ENCODE measurements at regions not wholly inside any gene's neighbourhood (a gene's known extent, or its start where the extent isn't known, plus 50 kb on each side); places are given as distances from the start of the nearest gene placed in this dataset.

- no peak for DNase-seq
- no peaks in the 10 kb centered on the region for H3K36me3 ChIP-seq
- H3K4me3 ChIP-seq, result no peak overlapping the region
- TF ChIP-seq CTCF (IDR thresholded peaks at IDR 0.05) (no peak), POLR2A (IDR thresholded peaks at IDR 0.05) (no peak)
- H3K27ac ChIP-seq, result no peak overlapping the region
- intact Hi-C loops (cut with DNase I; ENCODE audit: low total_unique reads), result no loop called here
- no peaks in the 10 kb centered on the region for H3K4me1 ChIP-seq
- H3K9me3 ChIP-seq, result no peaks in the 10 kb centered on the region
- no peaks in the 10 kb centered on the region for H3K27me3 ChIP-seq
Measured at GRCh38 chrX:8313844-8314243, 142.8 kb upstream of the VCX2 start.

GRCh38 chrX:8314881-8315280, 143.8 kb upstream of the VCX2 start:
- Histone ChIP-seq H3K36me3 (no peaks in the 10 kb centered on the region), H3K27ac (no peak overlapping the region), H3K9me3 (no peaks in the 10 kb centered on the region), H3K4me3 (no peak overlapping the region), H3K27me3 (no peaks in the 10 kb centered on the region), H3K4me1 (no peaks in the 10 kb centered on the region)
- no peak for DNase-seq
- no peak for TF ChIP-seq CTCF (IDR thresholded peaks at IDR 0.05)
- intact Hi-C loops (cut with DNase I; ENCODE audit: low total_unique reads), result no loop called here

- H3K4me1 ChIP-seq, result no peaks in the 10 kb centered on the region
- no peak for DNase-seq
- H3K27ac ChIP-seq, result no peak overlapping the region
- no peak overlapping the region for H3K4me3 ChIP-seq
- H3K36me3 ChIP-seq, result no peaks in the 10 kb centered on the region
- intact Hi-C loops (cut with DNase I; ENCODE audit: low total_unique reads), result no loop called here
- no peaks in the 10 kb centered on the region for H3K9me3 ChIP-seq
- H3K27me3 ChIP-seq, result no peaks in the 10 kb centered on the region
- TF ChIP-seq CTCF (IDR thresholded peaks at IDR 0.05), result no peak
- TF ChIP-seq POLR2A (IDR thresholded peaks at IDR 0.05), result no peak
Measured at GRCh38 chrX:8319359-8319758, 145.3 kb upstream of the VCX3B start.

- DNase-seq, result no peak
- H3K36me3 ChIP-seq, result no peaks in the 10 kb centered on the region
- no peak overlapping the region for H3K27ac ChIP-seq
- no peaks in the 10 kb centered on the region for H3K4me1 ChIP-seq
- H3K4me3 ChIP-seq, result no peak overlapping the region
- intact Hi-C loops (cut with DNase I; ENCODE audit: low total_unique reads), result no loop called here
- H3K9me3 ChIP-seq, result no peaks in the 10 kb centered on the region
- no peaks in the 10 kb centered on the region for H3K27me3 ChIP-seq
- no peak for TF ChIP-seq POLR2A (IDR thresholded peaks at IDR 0.05)
Measured at GRCh38 chrX:8323356-8323755, 141.3 kb upstream of the VCX3B start.

- TF ChIP-seq CTCF (IDR thresholded peaks at IDR 0.05) (no peak), POLR2A (IDR thresholded peaks at IDR 0.05) (no peak)
- no peak overlapping the region for H3K4me3 ChIP-seq
- H3K27me3 ChIP-seq, result no peaks in the 10 kb centered on the region
- no peaks in the 10 kb centered on the region for H3K36me3 ChIP-seq
- H3K27ac ChIP-seq, result no peak overlapping the region
- no peaks in the 10 kb centered on the region for H3K4me1 ChIP-seq
- intact Hi-C loops (cut with DNase I; ENCODE audit: low total_unique reads), result no loop called here
- H3K9me3 ChIP-seq, result no peaks in the 10 kb centered on the region
- DNase-seq, result no peak
Measured at GRCh38 chrX:8341814-8342590, 122.6 kb upstream of the VCX3B start.

GRCh38 chrX:8345473-8345872, 119.2 kb upstream of the VCX3B start:
- Histone ChIP-seq H3K9me3 (no peaks in the 10 kb centered on the region), H3K4me1 (no peaks in the 10 kb centered on the region), H3K4me3 (no peak overlapping the region), H3K27ac (no peak overlapping the region), H3K36me3 (no peaks in the 10 kb centered on the region), H3K27me3 (no peaks in the 10 kb centered on the region)
- intact Hi-C loops (cut with DNase I; ENCODE audit: low total_unique reads), result no loop called here
- DNase-seq, result no peak
- TF ChIP-seq CTCF (IDR thresholded peaks at IDR 0.05) (no peak), POLR2A (IDR thresholded peaks at IDR 0.05) (no peak)
